H1 (cell line): ENCODE measurements at regions not wholly inside any gene's neighbourhood (a gene's known extent, or its start where the extent isn't known, plus 50 kb on each side); places are given as distances from the start of the nearest gene placed in this dataset.

Experiments used
- CTCF ChIA-PET: fragments of 300-600 bp; sonication (Branson Sonifier 250); formaldehyde crosslinking; loops from one replicate; lab custom pipeline; 2021; ENCODE audit not compliant: partially characterized antibody; lab: Charles Lee
- POLR2A ChIA-PET: fragments of 300-600 bp; sonication (Branson Sonifier 250); formaldehyde crosslinking; loops from one replicate; lab custom pipeline; 2021; ENCODE audit warnings: inconsistent platforms; ENCODE audit not compliant: partially characterized antibody; lab: Charles Lee
- DNase-seq, 2 experiments: peaks; one replicate each; pipeline versions ENCODE4 v3.0.0 to v3.0.0-alpha.2; 2010 to 2022; ENCODE audit warnings: low spot score in 2 of 2, low read depth in 1 of 2, mixed read lengths in 1 of 2
- FAIRE-seq: peaks from 2 replicates; lab custom pipeline; 2011; peaks lifted over from hg19 to GRCh38; lab: Jason Lieb, UNC
- H2AFZ ChIP-seq: 2 replicates; pipeline ENCODE4 v1.8.1; 2012; ENCODE audit warnings: low read length, inconsistent platforms
- H2AK5ac ChIP-seq: 2 replicates; pipeline ENCODE4 v1.6.1; 2013; ENCODE audit warnings: low read depth, low read length
- H2BK120ac ChIP-seq: replicated peaks from 2 replicates; pipeline ENCODE3; 2013; ENCODE audit warnings: low read depth, low read length, inconsistent platforms
- H2BK12ac ChIP-seq: 2 replicates; pipeline ENCODE4 v1.6.1; 2013; ENCODE audit warnings: low read depth, low read length
- H2BK15ac ChIP-seq: 2 replicates; pipeline ENCODE4 v1.6.1; 2013; ENCODE audit warnings: low read length
- H2BK20ac ChIP-seq: 2 replicates; pipeline ENCODE4 v1.6.1; 2013; ENCODE audit warnings: low read length
- H2BK5ac ChIP-seq: 2 replicates; pipeline ENCODE4 v1.6.1; 2013; ENCODE audit warnings: low read depth, low read length
- H3K14ac ChIP-seq: 2 replicates; pipeline ENCODE4 v1.6.1; 2013; ENCODE audit warnings: inconsistent platforms; ENCODE audit not compliant: insufficient read length
- H3K18ac ChIP-seq: 2 replicates; pipeline ENCODE4 v1.6.1; 2013; ENCODE audit warnings: low read length; ENCODE audit errors: extremely low read depth
- H3K23ac ChIP-seq: 2 replicates; pipeline ENCODE4 v1.6.1; 2013; ENCODE audit warnings: inconsistent platforms; ENCODE audit not compliant: insufficient read length
- H3K23me2 ChIP-seq: 2 replicates; pipeline ENCODE4 v1.6.1; 2013; ENCODE audit warnings: low read depth, low read length
- H3K27ac ChIP-seq: 2 replicates; pipeline ENCODE4 v1.6.1; 2011; ENCODE audit warnings: low read depth, low read length, inconsistent platforms
- H3K27me3 ChIP-seq, 4 experiments: replicated peaks in 1 of 4; 1 replicate in 1 of 4; 2 replicates in 3 of 4; pipeline versions ENCODE4 v1.6.1 to v1.8.1; 2011 to 2013; ENCODE audit warnings: low read length in 3 of 4, mild to moderate bottlenecking in 3 of 4, inconsistent platforms in 2 of 4, mixed read lengths in 2 of 4, moderate library complexity in 1 of 4; ENCODE audit not compliant: control insufficient read depth in 3 of 4, insufficient read depth in 3 of 4; ENCODE audit errors: extremely low read depth in 1 of 4
- H3K36me3 ChIP-seq, 4 experiments: 2 replicates each; pipeline versions ENCODE4 v1.6.1 to v1.8.1; 2011 to 2013; ENCODE audit warnings: mild to moderate bottlenecking in 4 of 4, low read length in 3 of 4, moderate library complexity in 2 of 4, control low read depth in 1 of 4, inconsistent platforms in 1 of 4; ENCODE audit not compliant: insufficient read depth in 4 of 4, control insufficient read depth in 2 of 4
- H3K4ac ChIP-seq: replicated peaks from 2 replicates; pipeline ENCODE3; 2013; ENCODE audit warnings: low read length, low read depth, mixed read lengths, inconsistent platforms; ENCODE audit not compliant: insufficient read length
- H3K4me1 ChIP-seq, 4 experiments: replicated peaks in 1 of 4; 1 replicate in 1 of 4; 2 replicates in 3 of 4; pipeline versions ENCODE4 v1.6.1 to v1.8.1; 2011 to 2013; ENCODE audit warnings: low read length in 3 of 4, inconsistent platforms in 2 of 4, mixed read lengths in 1 of 4; ENCODE audit not compliant: insufficient read depth in 4 of 4, control insufficient read depth in 3 of 4
- H3K4me2 ChIP-seq, 2 experiments: 2 replicates each; pipeline versions ENCODE4 v1.6.1 to v1.8.1; 2011 to 2013; ENCODE audit warnings: low read depth in 2 of 2, low read length in 2 of 2, control low read depth in 1 of 2, inconsistent platforms in 1 of 2, mild to moderate bottlenecking in 1 of 2; ENCODE audit not compliant: insufficient read depth in 1 of 2
- H3K4me3 ChIP-seq, 4 experiments: fragments of 200-600, 300-600 bp in 1 of 4; sonication (generic), shearing (Covaris generic), sonication (Bioruptor Twin) in 1 of 4; 2 replicates each; pipeline versions ENCODE4 v1.5.1 to v1.8.1; 2011 to 2016; ENCODE audit warnings: low read length in 4 of 4, low read depth in 3 of 4, control low read depth in 2 of 4, inconsistent platforms in 2 of 4, mild to moderate bottlenecking in 2 of 4, mixed read lengths in 1 of 4, moderate library complexity in 1 of 4; ENCODE audit not compliant: insufficient read depth in 2 of 4; ENCODE audit errors: extremely low read depth in 1 of 4
- H3K56ac ChIP-seq: replicated peaks from 2 replicates; pipeline ENCODE3; 2013; ENCODE audit warnings: low read depth, mild to moderate bottlenecking, mixed read lengths, low read length, inconsistent platforms; ENCODE audit not compliant: insufficient read length
- H3K79me1 ChIP-seq: 2 replicates; pipeline ENCODE4 v1.6.1; 2013; ENCODE audit warnings: low read depth, low read length, control low read depth
- H3K79me2 ChIP-seq, 2 experiments: 2 replicates each; pipeline versions ENCODE4 v1.6.1 to v1.8.1; 2012 to 2013; ENCODE audit warnings: low read length in 2 of 2, mild to moderate bottlenecking in 2 of 2, inconsistent platforms in 1 of 2; ENCODE audit not compliant: insufficient read depth in 2 of 2, control insufficient read depth in 1 of 2
- H3K9ac ChIP-seq, 4 experiments: replicated peaks in 1 of 4; 1 replicate in 1 of 4; 2 replicates in 3 of 4; pipeline versions ENCODE4 v1.6.1 to v1.8.1; 2011 to 2013; ENCODE audit warnings: low read depth in 3 of 4, low read length in 3 of 4, control low read depth in 2 of 4, mild to moderate bottlenecking in 2 of 4, moderate library complexity in 2 of 4, inconsistent platforms in 1 of 4; ENCODE audit errors: extremely low read depth in 1 of 4
- H3K9me3 ChIP-seq, 2 experiments: 2 replicates each; pipeline versions ENCODE4 v1.6.1 to v1.8.1; 2012 to 2013; ENCODE audit warnings: mild to moderate bottlenecking in 2 of 2, moderate library complexity in 2 of 2, control low read depth in 1 of 2, inconsistent platforms in 1 of 2, low read depth in 1 of 2, low read length in 1 of 2, mixed read lengths in 1 of 2; ENCODE audit not compliant: insufficient read depth in 2 of 2
- H4K20me1 ChIP-seq, 2 experiments: replicated peaks in 1 of 2; 2 replicates each; pipeline versions ENCODE3 to v1.8.1; 2011 to 2013; ENCODE audit warnings: inconsistent platforms in 2 of 2, low read length in 2 of 2, mild to moderate bottlenecking in 1 of 2; ENCODE audit not compliant: insufficient read depth in 2 of 2, control insufficient read depth in 1 of 2
- H4K5ac ChIP-seq: 2 replicates; pipeline ENCODE4 v1.6.1; 2013; ENCODE audit warnings: low read length, low read depth, mixed read lengths, inconsistent platforms; ENCODE audit not compliant: insufficient read length
- H4K8ac ChIP-seq: 2 replicates; pipeline ENCODE4 v1.8.0; 2013; ENCODE audit warnings: mild to moderate bottlenecking, moderate library complexity, low read length, inconsistent platforms; ENCODE audit not compliant: insufficient read depth; ENCODE audit errors: extremely low read depth
- H4K91ac ChIP-seq: replicated peaks from 2 replicates; pipeline ENCODE3; 2013; ENCODE audit warnings: low read length, mixed read lengths, inconsistent platforms; ENCODE audit not compliant: insufficient read length
- BCL11A ChIP-seq, 2 experiments: IDR thresholded peaks; one replicate each; pipeline ENCODE4 v1.6.1; 2011; ENCODE audit warnings: low read depth in 2 of 2, low read length in 2 of 2, mild to moderate bottlenecking in 2 of 2
- BRCA1 ChIP-seq: IDR thresholded peaks from 2 replicates; pipeline ENCODE4 v1.6.1; 2012; ENCODE audit warnings: low read depth, low read length, improper control_type of control experiment
- GABPA ChIP-seq: IDR thresholded peaks from 2 replicates; pipeline ENCODE4 v1.6.1; 2011; ENCODE audit warnings: mild to moderate bottlenecking, low read length, moderate library complexity, borderline replicate concordance; ENCODE audit not compliant: insufficient read depth
- SUZ12 ChIP-seq: fragments of 200-600 bp; sonication (generic); IDR thresholded peaks from 2 replicates; pipeline ENCODE4 v1.6.1; 2012; ENCODE audit warnings: mild to moderate bottlenecking, inconsistent platforms, low read length, moderate library complexity, mixed read lengths
- TBP ChIP-seq: IDR thresholded peaks from 2 replicates; pipeline ENCODE4 v1.6.1; 2011; ENCODE audit warnings: low read depth, low read length, improper control_type of control experiment
- WGBS, 2 experiments: shearing (Covaris generic) in 1 of 2; methylation state at CpG; one replicate each; pipeline versions ENCODE4 v1.1.6 to v1.1.7; 2013 to 2015; ENCODE audit warnings: low lambda C conversion rate in 2 of 2, mixed read lengths in 2 of 2, inconsistent platforms in 1 of 2, low coverage in 1 of 2, missing lambda C conversion rate in 1 of 2; ENCODE audit not compliant: insufficient replicate concordance in 2 of 2, insufficient coverage in 1 of 2, insufficient read length in 1 of 2; ENCODE audit errors: extremely low coverage in 1 of 2, missing lambda C conversion rate in 1 of 2; 5-methylcytosine and 5-hydroxymethylcytosine counted together

DNA sequence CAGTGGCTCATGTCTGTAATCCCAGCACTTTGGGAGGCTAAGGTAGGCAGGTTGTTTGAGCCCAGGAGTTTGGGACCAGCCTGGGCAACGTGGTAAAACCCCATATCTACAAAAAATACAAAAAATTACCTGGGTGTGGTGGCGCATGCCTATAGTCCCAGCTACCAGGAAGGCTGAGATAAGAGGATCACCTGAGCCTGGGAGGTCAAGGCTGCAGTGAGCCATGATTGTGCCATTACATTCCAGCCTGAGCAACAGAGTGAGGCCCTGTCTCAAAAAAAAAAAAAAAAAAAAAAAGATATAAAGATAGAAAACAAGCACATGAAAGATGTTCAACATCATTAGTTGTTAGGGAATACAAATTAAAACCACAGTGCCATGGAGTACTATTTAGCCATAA is 65.3 kb upstream of the UGP2 start:
- no peak for FAIRE-seq

More for the DNA sequence above, 65.3 kb upstream of the UGP2 start:
- H3K36me3 ChIP-seq: no peaks in the 10 kb centered on the region
- no peak overlapping the region for H3K23ac ChIP-seq
- H3K18ac ChIP-seq: no peak overlapping the region
- H3K27me3 ChIP-seq: no peaks in the 10 kb centered on the region
- no peak overlapping the region for H3K4me2 ChIP-seq
- DNase-seq: no peak
- no peaks in the 10 kb centered on the region for H3K9me3 ChIP-seq
- H3K79me1 ChIP-seq: no peaks in the 10 kb centered on the region
- no peaks in the 10 kb centered on the region for H3K23me2 ChIP-seq
- H4K91ac ChIP-seq: no peak overlapping the region
- H3K9ac ChIP-seq: no peak overlapping the region
- H3K4ac ChIP-seq: no peak overlapping the region
- no peak overlapping the region for H4K8ac ChIP-seq
- ChIA-PET POLR2A (interaction anchor here (1.4 kb wide), 1 partner anchor 41 kb away, joined by 3 read pairs; no protein-coding TSS in a partner anchor), CTCF (interaction anchor here (0.9 kb wide), 1 partner anchor 32 kb away, joined by 3 read pairs; no protein-coding TSS in a partner anchor)
- H3K14ac ChIP-seq: no peak overlapping the region
- H2AFZ ChIP-seq: no peak overlapping the region
- no peaks in the 10 kb centered on the region for H3K79me2 ChIP-seq
- H4K20me1 ChIP-seq: no peaks in the 10 kb centered on the region
- H2BK12ac ChIP-seq: no peak overlapping the region
- H2BK5ac ChIP-seq: no peak overlapping the region
- H3K4me3 ChIP-seq: no peak overlapping the region
- H2AK5ac ChIP-seq: no peak overlapping the region
- no peak overlapping the region for H4K5ac ChIP-seq
- WGBS, 2 experiments: 86% methylated on average over 2 of the region's 2 CpGs; no CpG with 5 or more reads in 1 of the 2 experiments
- H3K4me1 ChIP-seq: peaks cover 4 to 19% (median 11%) of the 10 kb centered on the region in 4 experiments; a peak in 5 of 7 replicates
- H2BK20ac ChIP-seq: no peak overlapping the region
- no peak overlapping the region for H3K27ac ChIP-seq
- H2BK120ac ChIP-seq: no peak overlapping the region
- H3K56ac ChIP-seq: no peak overlapping the region
- TF ChIP-seq TBP (no peak), BRCA1 (no peak), SUZ12 (no peak), GABPA (no peak), BCL11A (IDR thresholded peaks at IDR 0.05; ENCODE audit: low read depth in 2 of 2, low read length in 2 of 2) (no peak)
- TF ChIP-seq, all 59 proteins: peak for 0
- H2BK15ac ChIP-seq: no peak overlapping the region
